Dendritic cell treated with granulocyte-macrophage colony-stimulating factor and Interleukin-4, amounts not matched to agents 40 ng/mL and 50 ng/mL, for 4 days (primary cell): ENCODE measurements at regions not wholly inside any gene's neighbourhood (a gene's known extent, or its start where the extent isn't known, plus 50 kb on each side); places are given as distances from the start of the nearest gene placed in this dataset.
A peak's percentile ranks its signal among the peaks of the same experiment; 100 is the strongest.

Source experiments
- H3K27ac Mint-ChIP-seq: one replicate; pipeline ENCODE4 v1.8.0; 2022; ENCODE audit warnings: mild to moderate bottlenecking, mixed read lengths
- H3K27me3 Mint-ChIP-seq: one replicate; pipeline ENCODE4 v1.8.0; 2022; ENCODE audit warnings: mild to moderate bottlenecking, mixed read lengths
- H3K36me3 Mint-ChIP-seq: one replicate; pipeline ENCODE4 v1.8.0; 2022; ENCODE audit warnings: low read depth, mixed read lengths
- H3K4me1 Mint-ChIP-seq: one replicate; pipeline ENCODE4 v1.8.0; 2022; ENCODE audit warnings: low read depth, mixed read lengths
- H3K4me3 Mint-ChIP-seq: one replicate; pipeline ENCODE4 v1.8.0; 2022; ENCODE audit warnings: mild to moderate bottlenecking, moderate library complexity, mixed read lengths
- H3K9me3 Mint-ChIP-seq: one replicate; pipeline ENCODE4 v1.8.0; 2022; ENCODE audit warnings: mixed read lengths
- intact Hi-C: fragments of 100-400 bp; cut with micrococcal nuclease; formaldehyde crosslinking; loops from one replicate; pipeline ENCODE4 v1.15.0; 2022

DNA sequence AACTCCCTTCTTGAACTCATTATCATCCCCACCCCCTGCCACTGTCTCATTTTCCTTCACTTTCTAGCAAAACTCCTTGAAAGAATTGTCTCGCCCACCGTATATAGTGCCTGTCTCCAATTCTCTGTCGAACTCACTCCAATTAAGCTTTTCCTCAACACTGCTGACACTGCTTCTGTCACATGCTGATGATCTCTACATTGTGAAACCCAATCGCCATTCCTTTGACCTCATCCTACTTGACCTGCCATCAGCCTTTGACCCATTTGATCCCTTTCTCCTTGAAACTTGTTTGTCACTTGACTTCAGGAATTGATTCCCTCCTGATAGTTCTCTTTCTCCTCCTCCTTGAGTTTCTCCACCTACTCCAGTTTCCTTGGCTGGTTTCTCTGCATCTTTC lies 54.8 kb downstream of the CCDC71L start:
- no peak overlapping the region for H3K27ac Mint-ChIP-seq
- H3K36me3 Mint-ChIP-seq: no peaks in the 10 kb centered on the region
- H3K9me3 Mint-ChIP-seq: no peaks in the 10 kb centered on the region
- peaks cover 3% of the 10 kb centered on the region for H3K27me3 Mint-ChIP-seq
- H3K4me1 Mint-ChIP-seq: no peaks in the 10 kb centered on the region
- intact Hi-C loops: no loop called here
- no peak overlapping the region for H3K4me3 Mint-ChIP-seq

DNA sequence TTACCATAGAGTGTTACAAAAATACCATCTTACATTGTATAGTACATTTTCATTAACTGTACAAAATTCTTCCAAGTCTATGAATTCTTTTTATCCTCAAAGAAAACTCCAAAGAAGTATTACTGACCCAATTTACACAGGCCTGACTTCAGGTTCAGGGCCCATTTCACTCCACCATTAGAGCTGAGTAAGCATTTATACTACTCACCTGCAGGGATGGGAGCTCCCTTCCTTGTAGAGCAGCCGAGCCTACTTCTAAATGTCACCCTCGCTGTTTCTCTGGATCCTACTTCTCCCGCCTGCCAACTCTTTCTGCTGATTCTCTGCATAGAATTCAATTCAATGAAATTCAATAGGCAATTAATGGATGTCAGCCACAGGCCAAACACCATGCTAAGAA lies 56.0 kb downstream of the CCDC71L start:
- intact Hi-C loops: loop anchor here (5.0 kb wide), 1 partner anchor 32 kb away; no protein-coding TSS in a partner anchor
- no peaks in the 10 kb centered on the region for H3K36me3 Mint-ChIP-seq
- H3K4me1 Mint-ChIP-seq: no peaks in the 10 kb centered on the region
- H3K9me3 Mint-ChIP-seq: no peaks in the 10 kb centered on the region
- peaks cover 3% of the 10 kb centered on the region for H3K27me3 Mint-ChIP-seq
- no peak overlapping the region for H3K27ac Mint-ChIP-seq
- H3K4me3 Mint-ChIP-seq: no peak overlapping the region

DNA sequence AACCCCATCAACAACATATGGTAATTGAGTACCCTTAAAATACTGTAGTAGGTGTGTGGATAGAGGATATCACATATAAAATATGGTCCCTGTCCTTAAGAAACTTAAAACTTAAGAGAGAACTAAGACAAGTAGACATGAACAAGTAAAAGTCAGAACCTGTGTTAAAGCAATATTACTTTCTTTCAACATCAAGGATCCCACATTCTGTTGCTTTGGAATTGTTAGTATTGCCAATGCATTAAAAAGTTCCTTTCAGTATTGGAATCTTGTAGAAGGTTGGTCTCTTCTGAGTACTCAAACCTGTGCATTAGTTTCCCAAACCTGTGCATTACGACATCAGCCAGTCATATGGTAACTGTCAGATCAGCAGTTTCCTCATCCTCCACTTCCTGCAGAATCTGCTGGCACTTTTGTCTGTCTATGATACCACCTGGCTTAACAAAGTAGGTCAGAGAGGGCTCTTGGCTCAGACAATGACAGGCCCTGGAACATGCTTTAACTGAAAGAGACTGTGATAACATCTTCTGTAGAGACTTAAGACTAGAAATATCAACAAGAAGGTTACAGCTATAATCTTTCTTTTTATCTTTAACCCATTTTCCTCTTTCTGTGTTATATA lies 56.5 kb downstream of the CCDC71L start:
- H3K36me3 Mint-ChIP-seq: no peaks in the 10 kb centered on the region
- no peak overlapping the region for H3K4me3 Mint-ChIP-seq
- no peaks in the 10 kb centered on the region for H3K4me1 Mint-ChIP-seq
- intact Hi-C loops: loop anchor here (5.0 kb wide), 1 partner anchor 33 kb away; no protein-coding TSS in a partner anchor
- no peaks in the 10 kb centered on the region for H3K27me3 Mint-ChIP-seq
- H3K9me3 Mint-ChIP-seq: no peaks in the 10 kb centered on the region
- H3K27ac Mint-ChIP-seq: no peak overlapping the region

DNA sequence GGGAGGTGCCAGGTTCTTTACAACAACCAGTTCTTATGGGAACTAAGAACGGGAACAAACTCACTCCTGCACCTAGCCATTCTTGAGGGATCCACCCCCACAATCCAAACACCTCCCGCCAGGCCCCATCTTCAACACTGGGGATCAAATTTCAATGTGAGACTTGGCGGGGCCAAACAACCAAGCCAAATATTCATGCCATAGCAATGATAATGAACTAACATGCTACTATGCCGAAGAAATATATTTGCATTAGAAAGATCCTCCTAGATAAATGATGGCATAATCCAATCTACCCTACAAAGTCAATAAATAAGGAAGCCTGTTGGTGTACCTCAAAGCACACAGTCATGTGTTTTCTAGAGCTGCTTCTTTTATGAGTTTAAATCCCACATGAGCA lies 57.6 kb downstream of the CCDC71L start:
- H3K36me3 Mint-ChIP-seq: no peaks in the 10 kb centered on the region
- intact Hi-C loops: loop anchor here (5.0 kb wide), 1 partner anchor 34 kb away; no protein-coding TSS in a partner anchor
- H3K27me3 Mint-ChIP-seq: no peaks in the 10 kb centered on the region
- H3K9me3 Mint-ChIP-seq: no peaks in the 10 kb centered on the region
- peaks cover 5% of the 10 kb centered on the region for H3K4me1 Mint-ChIP-seq
- no peak overlapping the region for H3K4me3 Mint-ChIP-seq
- no peak overlapping the region for H3K27ac Mint-ChIP-seq

DNA sequence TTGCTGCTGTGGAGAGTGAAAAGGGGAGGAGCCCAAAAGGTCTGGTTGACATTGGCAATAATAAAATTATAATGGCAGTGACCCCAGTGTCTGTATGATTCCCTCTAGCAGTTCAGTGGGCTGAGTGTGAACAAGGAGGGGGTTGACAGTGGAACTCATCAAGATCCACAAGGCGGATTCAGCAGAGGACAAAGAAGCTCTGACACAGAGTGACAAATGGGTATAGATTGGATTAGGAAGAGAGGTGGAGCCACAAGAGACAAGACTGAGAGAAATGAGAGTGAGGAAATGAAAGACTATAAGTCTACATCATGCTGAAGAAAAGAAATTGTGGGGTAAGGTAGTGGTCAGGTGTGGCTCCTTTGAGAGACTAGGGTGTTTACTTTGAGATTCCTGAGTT lies 58.9 kb downstream of the CCDC71L start:
- intact Hi-C loops: loop anchor here (5.0 kb wide), 1 partner anchor 35 kb away; no protein-coding TSS in a partner anchor
- Mint-ChIP-seq H3K36me3 (no peaks in the 10 kb centered on the region), H3K4me3 (no peak overlapping the region), H3K27ac (no peak overlapping the region), H3K4me1 (peaks cover 5% of the 10 kb centered on the region), H3K9me3 (no peaks in the 10 kb centered on the region), H3K27me3 (no peaks in the 10 kb centered on the region)

DNA sequence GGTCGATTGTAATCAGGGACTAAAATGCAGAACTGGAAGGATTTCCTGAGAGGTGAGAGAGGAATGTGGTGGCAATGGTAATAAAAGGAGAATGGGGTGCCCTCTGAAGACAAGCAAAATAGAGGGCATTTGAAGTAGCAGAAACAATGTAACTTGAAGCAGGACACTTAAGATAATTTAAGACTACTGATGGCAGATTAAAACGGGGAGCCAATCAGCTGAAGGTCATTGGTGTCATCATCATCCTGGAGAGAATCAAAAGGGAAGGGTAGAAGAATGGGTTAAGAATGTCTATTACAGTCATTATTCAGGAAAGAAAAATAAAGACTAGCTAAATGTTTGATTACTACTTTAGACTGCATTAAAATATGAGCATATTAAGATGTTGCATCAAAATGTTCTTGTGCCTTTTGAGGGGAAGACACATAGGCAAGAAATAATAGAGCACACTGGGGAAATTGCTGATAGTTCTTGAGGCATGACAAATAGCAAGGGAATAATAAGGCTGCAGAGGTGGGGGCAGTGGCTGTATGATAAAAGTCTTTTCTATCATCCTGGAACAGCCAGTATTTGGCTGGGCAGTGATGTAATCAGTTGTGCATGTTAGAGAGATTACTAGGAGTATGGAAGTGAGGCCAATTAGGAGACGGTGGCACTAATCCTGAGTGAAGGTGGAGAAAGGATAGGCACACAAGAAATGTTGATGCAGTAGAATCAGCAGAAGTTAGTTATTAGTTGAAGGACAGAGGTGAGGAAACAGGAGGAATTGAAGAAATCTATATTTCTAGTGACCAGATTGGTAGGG lies 60.2 kb downstream of the CCDC71L start:
- H3K27me3 Mint-ChIP-seq: peaks cover 4% of the 10 kb centered on the region
- no peaks in the 10 kb centered on the region for H3K36me3 Mint-ChIP-seq
- H3K4me1 Mint-ChIP-seq: peaks cover 5% of the 10 kb centered on the region
- H3K4me3 Mint-ChIP-seq: no peak overlapping the region
- no peak overlapping the region for H3K27ac Mint-ChIP-seq
- H3K9me3 Mint-ChIP-seq: no peaks in the 10 kb centered on the region
- intact Hi-C loops: loop anchor here (5.0 kb wide), 1 partner anchor 37 kb away; no protein-coding TSS in a partner anchor

DNA sequence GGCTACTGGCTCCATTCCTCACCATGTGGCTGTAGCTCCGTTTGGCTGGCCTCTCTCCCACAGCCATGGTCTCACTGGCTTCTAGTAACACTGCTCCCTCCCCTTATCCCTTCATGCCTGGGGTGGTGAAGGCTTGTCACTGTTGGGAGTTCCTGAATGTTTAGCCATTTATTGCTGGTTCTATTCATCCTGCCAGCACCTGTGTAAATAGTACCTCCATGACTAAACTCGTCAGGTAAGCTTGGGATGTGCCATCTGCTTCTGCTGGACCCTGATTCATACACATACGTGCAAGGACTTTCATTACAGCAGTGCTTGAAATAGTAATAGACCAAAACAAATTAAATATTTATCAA lies 61.6 kb downstream of the CCDC71L start:
- Mint-ChIP-seq H3K27me3 (peaks cover 4% of the 10 kb centered on the region), H3K4me1 (peaks cover 5% of the 10 kb centered on the region), H3K4me3 (no peak overlapping the region), H3K9me3 (no peaks in the 10 kb centered on the region), H3K27ac (peak overlapping the region; percentile 54), H3K36me3 (no peaks in the 10 kb centered on the region)
- intact Hi-C loops: loop anchor here (5.0 kb wide), 1 partner anchor 47 kb away; no protein-coding TSS in a partner anchor

DNA sequence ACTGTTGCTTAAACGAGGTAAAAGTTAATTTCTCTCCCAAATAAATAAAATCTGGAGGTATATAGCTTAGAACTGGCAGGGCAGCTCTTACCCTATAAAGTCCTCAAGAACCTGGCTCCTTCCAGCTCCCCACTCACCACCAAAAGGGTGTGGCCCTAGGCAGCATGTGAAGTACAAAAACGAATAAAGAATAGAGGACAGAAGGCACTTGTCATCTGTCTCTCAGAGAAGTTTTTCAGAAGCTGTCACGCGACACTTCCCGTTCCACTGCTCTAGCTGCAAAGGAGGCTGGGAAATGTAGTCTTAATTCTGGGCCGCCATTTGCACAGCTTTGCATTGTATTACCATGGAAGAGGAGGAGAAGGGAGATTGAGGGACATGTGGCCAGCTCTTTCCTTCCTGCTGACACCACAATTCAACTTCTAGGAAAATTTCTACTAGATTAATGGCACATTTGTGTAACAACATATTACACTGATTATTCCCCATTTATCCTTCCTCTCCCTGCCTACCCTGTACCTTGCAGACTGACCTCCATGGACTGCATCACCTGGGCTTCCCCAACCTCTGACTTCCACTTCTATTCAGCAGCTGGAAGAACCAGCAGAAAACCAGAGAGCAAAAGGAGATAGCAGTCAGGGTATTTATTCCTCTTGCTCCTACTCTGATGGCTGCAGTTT lies 62.2 kb downstream of the CCDC71L start:
- no peak overlapping the region for H3K4me3 Mint-ChIP-seq
- H3K27me3 Mint-ChIP-seq: peaks cover 4% of the 10 kb centered on the region
- intact Hi-C loops: loop anchor here (5.0 kb wide), 1 partner anchor 47 kb away; no protein-coding TSS in a partner anchor
- no peaks in the 10 kb centered on the region for H3K9me3 Mint-ChIP-seq
- no peaks in the 10 kb centered on the region for H3K36me3 Mint-ChIP-seq
- peak overlapping the region; percentile 54 for H3K27ac Mint-ChIP-seq
- H3K4me1 Mint-ChIP-seq: peaks cover 5% of the 10 kb centered on the region

DNA sequence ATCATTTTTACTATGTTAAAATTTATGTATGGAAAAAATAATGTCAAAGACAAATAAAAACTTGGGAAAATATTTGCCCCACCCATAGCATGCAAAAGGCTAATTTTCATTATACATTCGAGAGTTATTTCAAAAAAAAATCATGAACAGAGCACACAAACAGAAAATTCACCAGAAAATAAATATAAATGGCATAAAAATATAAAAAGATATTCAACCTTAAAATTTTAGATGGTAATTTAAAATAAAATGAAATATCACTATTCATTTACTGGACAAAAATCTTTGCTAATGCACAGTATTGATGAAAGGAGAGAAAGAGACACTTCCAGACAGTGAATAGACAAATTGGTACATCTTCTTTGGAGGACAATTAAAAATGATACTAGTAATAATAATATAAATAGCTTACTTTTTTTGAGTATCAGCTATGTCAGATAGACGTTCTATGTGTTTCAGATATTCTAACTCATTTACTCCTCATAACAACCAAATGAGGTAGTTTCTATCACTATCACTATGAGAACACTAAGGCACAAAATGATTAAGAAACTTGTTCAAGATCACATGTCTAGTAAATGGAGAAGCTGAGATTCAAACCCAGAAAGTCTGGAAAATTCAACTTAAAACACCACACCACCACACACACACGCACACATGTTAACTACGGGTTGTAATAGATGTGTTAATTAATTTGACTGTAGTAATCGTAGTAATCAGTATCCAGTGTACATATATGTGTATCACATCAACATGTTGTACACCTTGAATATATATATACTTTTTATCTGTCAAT lies 63.0 kb downstream of the CCDC71L start:
- intact Hi-C loops: loop anchor here (2.0 to 5.0 kb wide), 2 partner anchors 46 to 133 kb away; no protein-coding TSS in a partner anchor
- H3K9me3 Mint-ChIP-seq: no peaks in the 10 kb centered on the region
- peaks cover 6% of the 10 kb centered on the region for H3K27me3 Mint-ChIP-seq
- H3K36me3 Mint-ChIP-seq: no peaks in the 10 kb centered on the region
- peaks cover 5% of the 10 kb centered on the region for H3K4me1 Mint-ChIP-seq
- H3K4me3 Mint-ChIP-seq: no peak overlapping the region
- H3K27ac Mint-ChIP-seq: peak overlapping the region; percentile 54

DNA sequence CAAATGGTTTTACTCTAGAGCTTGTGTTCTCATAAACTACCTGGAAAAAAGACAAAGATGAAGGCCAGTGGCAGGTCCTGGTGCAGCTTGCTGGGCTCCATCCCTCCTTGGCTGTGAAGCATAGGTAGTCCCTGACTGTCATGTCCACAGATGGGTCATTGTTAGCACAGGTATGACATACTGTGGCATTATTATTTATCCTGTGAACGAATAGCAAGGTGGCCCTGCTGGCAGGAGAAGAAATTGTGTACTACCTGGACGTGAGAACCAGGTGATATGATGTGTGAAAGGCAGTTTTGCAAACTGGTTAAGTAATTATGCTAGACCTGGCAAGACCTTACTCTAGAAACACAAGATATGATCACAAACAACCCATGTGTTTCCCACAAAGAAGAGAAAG lies 63.9 kb downstream of the CCDC71L start:
- H3K27ac Mint-ChIP-seq: no peak overlapping the region
- H3K27me3 Mint-ChIP-seq: peaks cover 7% of the 10 kb centered on the region
- H3K4me1 Mint-ChIP-seq: peaks cover 5% of the 10 kb centered on the region
- H3K36me3 Mint-ChIP-seq: no peaks in the 10 kb centered on the region
- no peak overlapping the region for H3K4me3 Mint-ChIP-seq
- no peaks in the 10 kb centered on the region for H3K9me3 Mint-ChIP-seq
- intact Hi-C loops: loop anchor here (2.0 to 5.0 kb wide), 2 partner anchors 45 to 134 kb away; no protein-coding TSS in a partner anchor

DNA sequence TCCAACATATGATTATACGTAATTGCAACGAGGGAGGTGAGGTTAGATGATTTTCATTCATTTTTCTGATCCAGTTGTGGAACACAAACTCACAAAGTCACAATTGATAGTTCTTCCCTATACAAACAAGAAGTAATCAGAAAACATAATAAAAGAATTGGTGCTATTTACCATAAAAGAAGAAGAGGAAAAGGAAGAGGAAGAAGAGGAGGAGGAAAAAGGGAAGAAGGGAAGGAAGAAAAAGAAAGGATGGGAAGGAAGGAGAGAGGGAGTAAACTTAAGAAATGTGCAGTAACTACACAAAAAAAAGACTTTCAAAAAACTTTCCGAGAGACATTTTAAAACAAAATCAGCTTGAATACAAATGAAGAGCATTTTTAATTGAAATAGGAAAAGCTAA lies 65.0 kb downstream of the CCDC71L start:
- Mint-ChIP-seq H3K27ac (no peak overlapping the region), H3K4me1 (peaks cover 5% of the 10 kb centered on the region), H3K27me3 (peaks cover 7% of the 10 kb centered on the region), H3K36me3 (no peaks in the 10 kb centered on the region), H3K9me3 (no peaks in the 10 kb centered on the region), H3K4me3 (no peak overlapping the region)
- intact Hi-C loops: loop anchor here (2.0 to 5.0 kb wide), 2 partner anchors 44 to 135 kb away; no protein-coding TSS in a partner anchor

DNA sequence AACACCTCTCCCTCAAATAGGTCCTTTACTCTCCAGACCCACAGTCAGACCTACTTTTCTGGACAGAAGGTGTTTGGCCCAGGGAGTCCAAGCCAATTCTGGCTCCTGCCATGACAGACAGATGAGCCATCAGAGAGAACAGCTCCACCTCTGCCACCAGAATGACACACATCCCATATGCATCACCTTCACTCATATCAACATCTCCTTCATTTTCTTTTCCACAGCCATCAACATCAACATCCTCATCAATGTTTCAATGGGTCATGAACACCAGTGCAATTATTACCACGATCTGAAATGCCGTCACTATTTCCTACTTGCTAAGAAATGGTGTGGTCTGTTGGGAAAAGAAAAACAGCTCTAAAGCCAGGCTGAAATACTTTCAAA lies 67.9 kb downstream of the CCDC71L start:
- Mint-ChIP-seq H3K36me3 (no peaks in the 10 kb centered on the region), H3K9me3 (no peaks in the 10 kb centered on the region), H3K4me3 (no peak overlapping the region), H3K4me1 (peaks cover 12% of the 10 kb centered on the region), H3K27me3 (peaks cover 7% of the 10 kb centered on the region), H3K27ac (no peak overlapping the region)
- intact Hi-C loops: no loop called here

DNA sequence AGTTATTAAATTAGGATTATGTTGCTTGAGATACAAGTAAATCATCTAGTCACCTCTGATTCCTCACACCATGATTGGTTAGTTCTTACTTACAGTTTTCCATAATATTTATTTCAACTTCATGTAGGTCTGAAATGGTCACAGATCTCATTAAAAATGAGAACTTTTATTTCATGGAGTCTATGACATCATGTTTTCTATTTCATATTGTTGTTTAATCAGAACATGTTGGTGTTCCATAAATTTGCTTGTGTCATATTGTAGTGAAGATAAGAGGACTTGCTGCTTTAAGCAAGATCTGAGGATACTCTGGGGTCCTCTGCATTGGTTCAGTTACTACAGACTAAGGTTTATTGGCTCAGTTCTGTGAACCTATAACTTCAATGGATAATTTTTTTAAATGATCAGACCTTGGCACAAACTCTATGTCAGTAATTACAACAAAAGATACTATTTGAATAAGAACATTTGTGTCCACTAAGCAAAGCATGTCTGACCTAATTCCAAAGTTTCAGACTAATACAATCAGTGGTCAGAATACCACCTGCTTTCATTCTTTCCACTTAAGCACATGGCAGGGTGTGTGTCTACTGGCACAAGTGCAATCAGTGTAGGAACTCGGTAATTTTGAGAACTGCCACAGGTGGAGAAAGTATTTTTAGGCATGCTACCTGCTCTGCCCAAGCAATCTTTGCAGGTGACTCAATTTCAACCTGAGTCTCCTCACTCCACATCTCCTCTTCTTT lies 68.5 kb downstream of the CCDC71L start:
- Mint-ChIP-seq H3K9me3 (no peaks in the 10 kb centered on the region), H3K27ac (no peak overlapping the region), H3K36me3 (no peaks in the 10 kb centered on the region), H3K4me1 (peaks cover 12% of the 10 kb centered on the region), H3K27me3 (peaks cover 7% of the 10 kb centered on the region), H3K4me3 (no peak overlapping the region)
- intact Hi-C loops: no loop called here
